ENCODE measurements at regions not wholly inside any gene's neighbourhood (a gene's known extent, or its start where the extent isn't known, plus 50 kb on each side); places are given as distances from the start of the nearest gene placed in this dataset.

GRCh38 chr3:11089931-11090330 lies 64.4 kb upstream of the HRH1 start:
- TF ChIP-seq POLR2A (IDR thresholded peaks at IDR 0.05) (no peak), CTCF (IDR thresholded peaks at IDR 0.05) (no peak), POLR2AphosphoS5 (IDR thresholded peaks at IDR 0.05) (no peak), EP300 (IDR thresholded peaks at IDR 0.05; ENCODE audit: low read depth) (no peak)

All from transverse colon (tissue), 4 donors.